ENCODE measurements at regions not wholly inside any gene's neighbourhood (a gene's known extent, or its start where the extent isn't known, plus 50 kb on each side); places are given as distances from the start of the nearest gene placed in this dataset.

GRCh38 chr1:21369905-21370304 lies 70.0 kb upstream of the NBPF3 start:
- no peak overlapping the region for H2BK120ac ChIP-seq (replicated peaks; ENCODE audit: low read depth, low read length)
- FAIRE-seq (no peak), DNase-seq (ENCODE audit: low read depth in 1 of 2, low spot score in 2 of 2) (no peak)
- H3K56ac ChIP-seq (replicated peaks; ENCODE audit: insufficient read length, low read depth, low read length) = no peak overlapping the region
- no peaks in the 10 kb centered on the region for H3K9me3 ChIP-seq (ENCODE audit: insufficient read depth in 2 of 2, low read depth in 1 of 2, low read length in 1 of 2)
- no peak overlapping the region for H3K27ac ChIP-seq (ENCODE audit: low read depth, low read length)
- no peak overlapping the region for H3K4ac ChIP-seq (replicated peaks; ENCODE audit: insufficient read length, low read depth, low read length)
- no peak overlapping the region for H4K91ac ChIP-seq (replicated peaks; ENCODE audit: insufficient read length, low read length)
- H4K8ac ChIP-seq (ENCODE audit: extremely low read depth, insufficient read depth, low read length) = no peak overlapping the region
- H3K14ac ChIP-seq (ENCODE audit: insufficient read length) = no peak overlapping the region
- no peak overlapping the region for H2AK5ac ChIP-seq (ENCODE audit: low read depth, low read length)
- H3K23ac ChIP-seq (ENCODE audit: insufficient read length) = no peak overlapping the region
- H3K9ac ChIP-seq (replicated peaks in 1 of 4; ENCODE audit: extremely low read depth in 1 of 4, low read depth in 3 of 4, low read length in 3 of 4) = no peak overlapping the region
- H4K5ac ChIP-seq (ENCODE audit: insufficient read length, low read depth, low read length) = no peak overlapping the region
- H3K27me3 ChIP-seq (replicated peaks in 1 of 4; ENCODE audit: control insufficient read depth in 3 of 4, extremely low read depth in 1 of 4, insufficient read depth in 3 of 4, low read length in 3 of 4) = no peaks in the 10 kb centered on the region
- no peaks in the 10 kb centered on the region for H4K20me1 ChIP-seq (replicated peaks in 1 of 2; ENCODE audit: control insufficient read depth in 1 of 2, insufficient read depth in 2 of 2, low read length in 2 of 2)
- H3K4me3 ChIP-seq (ENCODE audit: extremely low read depth in 1 of 4, insufficient read depth in 2 of 4, low read depth in 3 of 4, low read length in 4 of 4) = no peak overlapping the region
- no peak overlapping the region for H3K18ac ChIP-seq (ENCODE audit: extremely low read depth, low read length)
- H3K36me3 ChIP-seq (ENCODE audit: control insufficient read depth in 2 of 4, insufficient read depth in 4 of 4, low read length in 3 of 4) = no peaks in the 10 kb centered on the region
- H2BK5ac ChIP-seq (ENCODE audit: low read depth, low read length) = no peak overlapping the region
- no peak overlapping the region for H2BK15ac ChIP-seq (ENCODE audit: low read length)
- H2BK20ac ChIP-seq (ENCODE audit: low read length) = no peak overlapping the region
- peaks cover 1% of the 10 kb centered on the region; the same call in 1 of the 2 replicates for H3K23me2 ChIP-seq (ENCODE audit: low read depth, low read length)
- no peak overlapping the region for H3K4me2 ChIP-seq (ENCODE audit: insufficient read depth in 1 of 2, low read depth in 2 of 2, low read length in 2 of 2)
- no peaks in the 10 kb centered on the region for H3K79me1 ChIP-seq (ENCODE audit: low read depth, low read length)
- ChIA-PET CTCF (ENCODE audit: partially characterized antibody) (interaction anchor here (0.6 to 11.4 kb wide), 56 partner anchors 9 to 224 kb away, joined by 3 to 374 read pairs (median 6); partner anchors contain the start of gene ALPL), POLR2A (ENCODE audit: partially characterized antibody) (no interaction called here)
- no peaks in the 10 kb centered on the region for H3K79me2 ChIP-seq (ENCODE audit: control insufficient read depth in 1 of 2, insufficient read depth in 2 of 2, low read length in 2 of 2)
- H3K4me1 ChIP-seq (replicated peaks in 1 of 4; ENCODE audit: control insufficient read depth in 3 of 4, insufficient read depth in 4 of 4, low read length in 3 of 4) = no peaks in the 10 kb centered on the region; a peak in 1 of 7 replicates
- no peak overlapping the region for H2BK12ac ChIP-seq (ENCODE audit: low read depth, low read length)
- TF ChIP-seq BACH1 (IDR thresholded peaks at IDR 0.05; ENCODE audit: low read length) (no peak), RXRA (IDR thresholded peaks at IDR 0.05; ENCODE audit: insufficient read depth, low read depth, low read length) (no peak), SIRT6 (IDR thresholded peaks at IDR 0.05; ENCODE audit: low read length) (no peak)
- 81% methylated on average over 4 of the region's 4 CpGs; no CpG with 5 or more reads in 1 of the 2 experiments for WGBS, 2 experiments (ENCODE audit: extremely low coverage in 1 of 2, insufficient coverage in 1 of 2, insufficient read length in 1 of 2, insufficient replicate concordance in 2 of 2, low coverage in 1 of 2, low lambda C conversion rate in 2 of 2, missing lambda C conversion rate in 1 of 2)
- H2AFZ ChIP-seq (ENCODE audit: low read length) = no peak overlapping the region

Data from H1 (cell line).